GM19239 (cell line): ENCODE measurements at regions not wholly inside any gene's neighbourhood (a gene's known extent, or its start where the extent isn't known, plus 50 kb on each side); places are given as distances from the start of the nearest gene placed in this dataset.

ENCODE experiments used
- DNase-seq: peaks from one replicate; pipeline ENCODE4 v3.0.0; 2011; ENCODE audit warnings: low spot score; ENCODE audit not compliant: insufficient read length
- FAIRE-seq: peaks from 2 replicates; lab custom pipeline; 2011; peaks lifted over from hg19 to GRCh38; lab: Jason Lieb, UNC

DNA sequence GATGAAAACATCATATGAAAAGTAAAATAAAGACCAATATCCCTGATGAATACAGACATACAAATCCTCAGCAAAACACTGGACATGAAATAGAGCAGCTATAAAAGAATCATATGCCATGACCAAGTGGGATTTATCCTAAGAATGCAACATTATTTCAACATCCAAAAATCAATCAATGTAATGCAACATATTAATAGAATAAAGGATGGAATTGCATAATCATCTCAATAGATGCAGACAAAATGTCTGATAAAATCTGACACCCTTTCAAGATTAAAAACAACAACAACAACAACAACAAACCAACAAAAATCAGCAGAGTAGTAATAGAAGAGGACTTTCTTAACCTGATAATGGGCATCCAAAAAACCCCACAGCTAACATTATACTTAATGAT is 63.8 kb upstream of the IL1R1 start:
- FAIRE-seq (peak; percentile 60), DNase-seq (no peak)

DNA sequence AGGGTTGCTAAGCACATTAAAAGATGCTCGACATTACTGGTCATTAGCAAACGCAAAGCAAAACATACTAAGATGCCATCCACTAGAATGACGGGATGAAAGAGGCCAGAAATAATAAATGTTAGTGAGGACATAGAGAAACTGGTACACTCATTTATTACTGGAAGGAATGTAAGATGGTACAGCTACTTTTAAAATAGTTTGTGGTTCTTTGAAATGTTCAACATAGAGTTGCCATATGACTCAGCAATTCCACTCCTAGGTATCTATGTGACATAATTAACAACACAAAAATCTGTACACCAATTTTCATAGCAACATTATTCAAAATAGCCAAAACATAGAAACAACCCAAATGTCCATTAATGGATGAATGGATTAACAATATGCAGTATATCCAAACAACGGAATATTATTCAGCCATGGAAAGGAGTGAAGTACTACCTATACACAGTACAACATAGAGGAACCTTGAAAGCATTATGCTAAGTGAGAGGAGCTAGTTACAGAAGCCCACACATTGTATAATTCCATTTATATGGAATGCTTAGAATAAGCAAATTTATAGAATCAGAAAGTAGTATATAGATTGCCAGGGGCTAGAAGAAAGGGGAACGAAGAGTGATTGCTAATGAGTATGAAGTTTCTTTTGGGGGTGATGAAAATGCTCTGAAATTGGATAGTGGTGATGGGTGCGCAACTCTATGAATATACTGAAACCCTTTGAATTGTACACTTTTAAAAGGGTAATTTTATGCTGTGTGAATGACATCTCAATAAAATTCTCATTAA is 61.9 kb upstream of the IL1R1 start:
- DNase-seq (no peak), FAIRE-seq (peak; percentile 82)

DNA sequence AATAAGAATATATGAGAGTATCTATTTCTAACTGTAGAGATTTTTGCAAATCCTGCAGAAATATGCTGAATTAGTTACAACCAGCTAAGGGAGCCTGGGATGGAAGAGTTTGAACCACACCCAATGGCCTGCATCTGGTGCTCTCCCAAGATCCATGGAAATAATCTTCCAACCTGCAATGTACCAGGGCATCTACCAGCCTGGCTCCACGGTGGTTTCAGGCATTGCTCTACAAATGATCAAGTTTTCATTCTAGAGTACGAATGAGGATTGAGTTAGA is 61.4 kb upstream of the IL1R1 start:
- no peak for FAIRE-seq
- DNase-seq: no peak

DNA sequence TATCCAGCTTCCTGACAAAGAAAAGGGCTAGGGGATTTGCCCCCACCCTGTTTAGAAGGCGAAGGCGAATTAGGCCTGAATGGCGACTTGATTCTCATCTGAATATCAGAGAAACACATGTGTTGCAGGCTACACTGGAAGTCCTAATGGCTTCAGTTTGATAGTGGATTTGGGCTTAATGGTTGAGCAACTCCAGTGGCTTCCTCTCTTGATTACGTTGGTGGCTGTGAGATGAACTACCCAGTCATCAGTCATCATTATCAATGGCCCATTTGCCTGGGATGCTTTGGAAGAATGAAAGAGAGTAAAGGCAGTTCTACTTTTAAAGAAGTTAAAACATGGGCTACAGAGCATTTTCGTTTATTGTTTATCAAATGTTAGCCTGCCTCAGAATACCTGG is 60.9 kb upstream of the IL1R1 start:
- DNase-seq (no peak), FAIRE-seq (peak; percentile 80)

DNA sequence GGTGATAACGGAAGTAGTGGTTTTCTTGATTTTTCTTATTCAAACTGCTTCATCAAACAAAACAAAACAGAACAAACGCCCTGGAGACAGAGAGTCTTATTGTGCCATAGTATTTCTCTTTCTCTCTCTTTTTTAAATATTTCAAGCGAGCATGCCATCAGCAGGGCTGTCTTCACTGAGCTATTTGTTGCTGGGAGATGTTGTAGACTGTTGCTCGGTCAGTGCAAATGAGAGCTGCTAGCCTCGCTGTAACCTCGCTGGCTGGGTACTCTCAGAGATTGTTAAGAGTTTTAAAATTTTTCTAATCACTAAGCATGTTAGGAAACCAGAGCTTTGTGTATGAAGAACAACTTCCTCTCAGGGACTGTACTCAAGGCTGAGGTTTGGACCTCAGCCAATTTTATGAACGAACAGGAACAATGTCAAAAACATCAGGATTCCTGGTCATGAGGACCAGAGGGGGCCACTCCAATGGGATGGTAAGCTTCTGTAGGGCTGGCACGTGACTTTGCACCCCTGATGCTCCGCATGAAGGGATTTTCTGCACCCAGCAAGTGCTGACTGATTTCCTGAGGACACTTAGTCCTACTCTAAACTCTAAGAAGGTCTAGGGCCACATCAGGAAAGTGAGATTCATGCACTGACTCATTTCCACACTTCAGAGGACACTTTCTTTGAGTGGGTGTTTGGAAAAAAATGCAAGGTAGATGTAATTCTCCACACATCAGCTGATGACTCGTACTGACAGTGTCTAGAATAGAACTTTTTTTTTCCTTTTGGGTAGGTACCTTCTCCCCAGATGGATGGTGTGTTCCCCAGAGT is 59.8 kb upstream of the IL1R1 start:
- DNase-seq (no peak), FAIRE-seq (peak; percentile 97)

DNA sequence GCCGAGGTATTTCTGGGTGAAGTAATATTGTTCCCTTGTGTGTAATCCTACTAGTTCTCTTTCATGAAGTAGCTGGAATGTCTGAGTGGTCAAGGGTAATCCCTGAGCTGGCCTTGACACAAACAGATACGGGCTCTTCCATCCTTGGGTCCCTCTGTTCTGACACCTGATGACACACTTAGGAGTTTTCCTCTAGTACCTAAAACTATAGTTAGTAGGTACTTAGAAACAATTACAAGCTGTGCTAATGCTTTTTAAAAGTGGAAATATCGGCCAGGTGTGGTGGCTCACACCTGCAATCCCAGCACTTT is 59.2 kb upstream of the IL1R1 start:
- DNase-seq: no peak
- FAIRE-seq: no peak

DNA sequence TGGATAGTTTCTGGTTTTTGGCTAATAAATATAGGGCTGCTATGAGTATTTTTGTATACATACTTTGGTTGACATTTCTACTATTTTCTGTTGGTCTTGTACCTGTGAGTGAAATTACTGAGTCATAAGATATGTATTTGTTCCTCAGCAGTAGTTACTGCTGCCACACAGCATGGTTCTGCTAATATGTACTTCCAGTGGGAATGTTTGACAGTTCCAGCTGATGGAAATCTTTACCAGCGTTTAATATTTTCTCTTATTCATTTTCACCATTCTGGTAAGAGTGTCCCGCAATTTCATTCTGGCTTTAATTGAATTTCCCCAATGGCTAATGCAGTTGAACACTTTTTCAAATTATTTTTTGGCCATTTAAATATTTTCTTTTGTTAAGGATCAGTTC is 57.9 kb upstream of the IL1R1 start:
- DNase-seq (no peak), FAIRE-seq (no peak)

DNA sequence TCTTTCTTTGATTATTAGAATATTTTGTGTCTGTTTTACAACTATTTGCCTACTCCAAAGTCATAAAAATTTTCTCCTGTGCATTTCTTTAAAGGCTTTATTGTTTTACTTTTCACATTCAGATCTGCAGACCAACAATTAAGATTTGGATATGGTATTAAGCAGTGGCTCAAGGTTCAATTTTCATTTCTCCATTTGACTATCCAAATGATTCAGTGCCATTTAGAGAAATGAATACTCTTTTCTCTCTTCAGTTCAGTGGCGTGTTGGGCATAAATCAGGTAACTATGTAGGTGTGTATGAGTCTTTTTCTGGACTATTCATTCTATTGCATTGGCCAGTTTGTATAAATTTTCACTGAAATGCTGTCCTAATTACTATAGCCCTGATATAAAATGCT is 57.3 kb upstream of the IL1R1 start:
- DNase-seq (no peak), FAIRE-seq (no peak)

DNA sequence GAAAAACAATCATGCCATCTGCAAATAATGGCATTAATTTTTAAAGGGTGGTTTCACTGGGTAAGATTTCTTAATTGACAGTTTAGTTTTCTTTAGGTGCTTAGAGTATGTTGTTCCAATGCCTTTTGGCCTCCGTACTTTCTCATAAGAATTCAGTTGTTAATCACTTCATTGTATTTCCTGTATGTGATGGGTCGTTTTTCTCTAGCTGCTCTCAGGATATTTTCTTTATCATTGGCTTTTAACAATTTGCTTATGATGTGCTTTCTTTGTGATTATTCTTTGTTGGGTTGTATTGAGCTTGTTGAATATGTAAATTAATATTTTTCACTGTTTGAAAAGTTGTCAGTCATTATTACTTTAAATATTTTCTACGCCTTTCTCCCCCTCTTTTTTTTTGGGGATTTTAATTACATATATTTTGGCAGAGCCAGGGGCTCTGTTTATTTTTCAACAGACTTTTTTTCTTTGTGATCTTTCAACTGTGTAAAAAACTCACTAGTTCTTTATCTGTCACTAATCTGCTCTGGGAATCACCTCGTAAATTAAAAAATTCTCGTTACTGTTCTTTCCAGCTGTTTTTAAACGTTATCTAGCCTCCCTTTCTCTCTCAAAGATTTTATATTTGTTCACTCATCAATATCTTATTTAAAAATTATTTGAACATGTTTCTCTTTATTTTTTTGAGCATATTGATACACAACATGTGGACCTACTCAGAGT is 56.2 kb upstream of the IL1R1 start:
- FAIRE-seq (no peak), DNase-seq (no peak)

DNA sequence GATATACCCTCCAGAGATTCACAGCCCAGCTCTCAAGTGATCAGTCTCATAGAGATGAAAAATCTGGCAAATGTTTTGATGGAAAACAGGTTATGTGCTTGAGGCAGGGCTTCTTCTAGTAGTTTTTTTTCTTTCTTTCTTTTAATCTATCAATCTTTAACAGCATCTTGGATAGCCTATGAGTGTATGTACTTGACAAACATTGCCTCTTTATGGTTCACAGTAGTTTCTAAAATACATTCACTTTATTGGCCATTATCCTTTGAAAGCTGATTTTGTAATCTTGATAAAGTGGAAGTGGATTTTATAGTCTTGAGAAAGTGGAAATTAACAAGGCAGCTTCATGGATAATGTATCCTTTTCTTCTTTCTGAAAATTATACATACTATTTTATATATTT is 51.4 kb upstream of the IL1R1 start:
- FAIRE-seq (no peak), DNase-seq (no peak)

DNA sequence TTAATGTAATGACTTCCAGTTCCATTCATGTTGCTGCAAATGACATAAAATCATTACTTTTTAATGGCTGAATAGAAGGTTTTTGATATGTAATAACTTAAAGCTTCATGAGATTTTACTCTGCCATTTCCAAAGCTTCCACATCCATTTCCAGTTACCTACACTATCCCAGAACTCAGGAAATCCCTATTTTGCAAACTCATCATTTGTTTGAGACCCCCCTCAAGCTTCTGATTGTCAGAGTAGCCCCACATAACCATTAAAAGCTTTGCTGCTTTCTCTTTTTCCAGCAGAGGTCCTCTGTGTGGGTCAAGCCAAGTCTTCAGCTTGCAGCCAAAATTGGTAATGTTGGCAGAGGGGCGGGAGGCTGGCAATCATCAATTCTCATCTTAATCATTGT is 50.6 kb upstream of the IL1R1 start:
- DNase-seq: no peak
- peak; percentile 4 for FAIRE-seq

DNA sequence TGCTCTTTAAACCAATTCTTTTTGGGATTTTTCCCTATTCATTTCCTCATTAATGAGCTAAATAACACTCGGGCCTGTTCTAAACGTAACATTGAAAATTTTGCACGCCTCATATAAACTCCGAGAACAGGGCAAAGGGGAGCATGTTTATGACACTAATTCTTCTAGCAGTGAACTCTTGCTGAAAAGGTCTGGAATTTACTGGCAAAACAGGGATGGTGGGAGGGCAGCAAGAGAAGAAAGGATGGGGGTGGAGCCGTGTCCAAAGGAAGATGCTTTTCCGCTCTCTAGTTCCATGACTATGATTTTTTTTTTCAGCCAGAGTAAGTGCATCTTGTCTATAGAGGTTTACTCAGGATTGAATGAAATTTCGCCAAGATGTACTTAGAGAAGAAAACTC is 50.0 kb upstream of the IL1R1 start:
- FAIRE-seq (no peak), DNase-seq (no peak)
